ENCODE measurements at regions not wholly inside any gene's neighbourhood (a gene's known extent, or its start where the extent isn't known, plus 50 kb on each side); places are given as distances from the start of the nearest gene placed in this dataset.

DNA sequence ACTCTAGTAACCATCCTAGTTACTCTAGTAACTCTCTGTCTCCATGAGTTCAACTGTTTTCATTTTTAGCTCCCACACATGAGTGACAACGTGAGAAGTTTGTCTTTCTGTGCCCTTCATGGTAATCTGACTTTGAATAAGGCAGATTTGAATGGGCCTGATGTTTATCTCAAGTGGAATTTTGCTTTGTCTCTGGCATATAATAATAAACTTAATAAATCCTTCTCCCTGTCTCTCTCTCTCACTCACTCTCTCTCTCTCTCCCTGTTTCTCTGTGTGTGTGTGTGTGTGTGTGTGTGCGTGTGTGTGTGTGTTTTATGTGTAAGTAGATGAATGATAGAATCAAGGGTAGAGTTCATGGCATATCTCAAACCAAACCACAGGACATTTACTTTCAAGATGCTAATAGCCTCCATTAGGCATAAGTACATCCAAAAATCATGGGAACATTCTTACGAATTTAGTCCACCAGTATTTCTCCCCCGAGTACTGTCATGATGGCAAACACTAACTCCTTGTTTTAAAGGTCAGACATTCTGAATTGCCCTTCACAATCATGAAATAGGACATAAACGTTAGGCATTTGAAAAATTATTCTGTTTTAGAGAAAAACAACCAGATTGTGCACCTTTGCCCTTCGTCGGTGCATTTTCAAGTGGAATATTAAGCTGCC, 193.1 kb downstream of the SPATA18 start:
- no peaks in the 10 kb centered on the region for H3K9me3 ChIP-seq
- no peaks in the 10 kb centered on the region for H3K36me3 ChIP-seq
- no peak for ATAC-seq
- WGBS (ENCODE audit: insufficient coverage, low coverage, low lambda C conversion rate, missing lambda C conversion rate) = 52% methylated on average over 7 of the region's 7 CpGs
- DNase-seq = no peak
- no peaks in the 10 kb centered on the region for H3K4me1 ChIP-seq
- no peaks in the 10 kb centered on the region for H3K27me3 ChIP-seq
- TF ChIP-seq CTCF (IDR thresholded peaks at IDR 0.05) (no peak), POLR2A (IDR thresholded peaks at IDR 0.05) (no peak)
- intact Hi-C loops (cut with DNase I) = no loop called here
- H3K4me3 ChIP-seq = no peak overlapping the region
- H3K27ac ChIP-seq = no peak overlapping the region

- DNase-seq (no peak), ATAC-seq (no peak)
- TF ChIP-seq POLR2A (IDR thresholded peaks at IDR 0.05) (no peak), CTCF (IDR thresholded peaks at IDR 0.05) (no peak)
- Histone ChIP-seq H3K4me1 (no peaks in the 10 kb centered on the region), H3K9me3 (no peaks in the 10 kb centered on the region), H3K4me3 (no peak overlapping the region), H3K27ac (no peak overlapping the region), H3K27me3 (no peaks in the 10 kb centered on the region), H3K36me3 (no peaks in the 10 kb centered on the region)
- WGBS (ENCODE audit: insufficient coverage, low coverage, low lambda C conversion rate, missing lambda C conversion rate) = 41% methylated on average over 3 of the region's 3 CpGs
- intact Hi-C loops (cut with DNase I) = no loop called here
These were observed 193.7 kb downstream of the SPATA18 start for GRCh38 chr4:52244848-52245247.

GRCh38 chr4:52246827-52247226, 195.7 kb downstream of the SPATA18 start:
- H3K27ac ChIP-seq = no peak overlapping the region
- no peaks in the 10 kb centered on the region for H3K36me3 ChIP-seq
- intact Hi-C loops (cut with DNase I) = no loop called here
- H3K9me3 ChIP-seq = no peaks in the 10 kb centered on the region
- TF ChIP-seq POLR2A (IDR thresholded peaks at IDR 0.05) = no peak
- TF ChIP-seq CTCF (IDR thresholded peaks at IDR 0.05) = no peak
- no peak for ATAC-seq
- H3K27me3 ChIP-seq = no peaks in the 10 kb centered on the region
- no peak for DNase-seq
- no peaks in the 10 kb centered on the region for H3K4me1 ChIP-seq
- no peak overlapping the region for H3K4me3 ChIP-seq
- 19% methylated on average over 1 of the region's 1 CpG for WGBS (ENCODE audit: insufficient coverage, low coverage, low lambda C conversion rate, missing lambda C conversion rate)

- TF ChIP-seq POLR2A (IDR thresholded peaks at IDR 0.05) (no peak), CTCF (IDR thresholded peaks at IDR 0.05) (no peak)
- DNase-seq = no peak
- no peak for ATAC-seq
- no peak overlapping the region for H3K4me3 ChIP-seq
- H3K4me1 ChIP-seq = no peaks in the 10 kb centered on the region
- no peaks in the 10 kb centered on the region for H3K27me3 ChIP-seq
- H3K36me3 ChIP-seq = no peaks in the 10 kb centered on the region
- H3K27ac ChIP-seq = no peak overlapping the region
- intact Hi-C loops (cut with DNase I) = no loop called here
- H3K9me3 ChIP-seq = no peaks in the 10 kb centered on the region
- WGBS (ENCODE audit: insufficient coverage, low coverage, low lambda C conversion rate, missing lambda C conversion rate) = 23% methylated on average over 1 of the region's 1 CpG
These were observed 196.8 kb downstream of the SPATA18 start for GRCh38 chr4:52247941-52248340.

GRCh38 chr4:52248820-52249219, 197.7 kb downstream of the SPATA18 start:
- Histone ChIP-seq H3K9me3 (no peaks in the 10 kb centered on the region), H3K4me3 (no peak overlapping the region), H3K27me3 (no peaks in the 10 kb centered on the region), H3K4me1 (no peaks in the 10 kb centered on the region), H3K27ac (no peak overlapping the region), H3K36me3 (no peaks in the 10 kb centered on the region)
- ATAC-seq (no peak), DNase-seq (no peak)
- intact Hi-C loops (cut with DNase I) = no loop called here
- TF ChIP-seq POLR2A (IDR thresholded peaks at IDR 0.05) (no peak), CTCF (IDR thresholded peaks at IDR 0.05) (no peak)

All from right lobe of liver (tissue), 6 donors.